Chondrocyte (in vitro differentiated cells): ENCODE measurements at regions not wholly inside any gene's neighbourhood (a gene's known extent, or its start where the extent isn't known, plus 50 kb on each side); places are given as distances from the start of the nearest gene placed in this dataset.
A peak's percentile ranks its signal among the peaks of the same experiment; 100 is the strongest.

ENCODE experiments used
- DNase-seq: peaks from one replicate; pipeline ENCODE4 v3.0.0; 2021; ENCODE audit warnings: mixed read lengths, low spot score
- H3K27ac Mint-ChIP-seq: one replicate; pipeline ENCODE4 v1.8.0; 2021; ENCODE audit warnings: mild to moderate bottlenecking, moderate library complexity, mixed read lengths; ENCODE audit not compliant: unreplicated experiment
- H3K27me3 Mint-ChIP-seq: 2 replicates; pipeline ENCODE4 v1.8.0; 2021; ENCODE audit warnings: low read depth, mixed read lengths
- H3K36me3 Mint-ChIP-seq: 2 replicates; pipeline ENCODE4 v1.8.0; 2021; ENCODE audit warnings: low read depth, mixed read lengths
- H3K4me1 Mint-ChIP-seq: 2 replicates; pipeline ENCODE4 v1.8.0; 2021; ENCODE audit warnings: low read depth, mild to moderate bottlenecking, mixed read lengths
- H3K4me3 Mint-ChIP-seq: one replicate; pipeline ENCODE4 v1.8.0; 2021; ENCODE audit warnings: mild to moderate bottlenecking, moderate library complexity, mixed read lengths; ENCODE audit not compliant: unreplicated experiment
- H3K9me3 Mint-ChIP-seq: 2 replicates; pipeline ENCODE4 v1.8.0; 2021; ENCODE audit warnings: low read depth, mixed read lengths
- TF ChIP-seq, protein P1 (sequence below): fragments of 200-600 bp; sonication (generic); IDR thresholded peaks from 2 replicates; pipeline ENCODE4 v1.5.0; 2021; ENCODE audit warnings: antibody characterized with exemption, mild to moderate bottlenecking, moderate library complexity

DNA sequence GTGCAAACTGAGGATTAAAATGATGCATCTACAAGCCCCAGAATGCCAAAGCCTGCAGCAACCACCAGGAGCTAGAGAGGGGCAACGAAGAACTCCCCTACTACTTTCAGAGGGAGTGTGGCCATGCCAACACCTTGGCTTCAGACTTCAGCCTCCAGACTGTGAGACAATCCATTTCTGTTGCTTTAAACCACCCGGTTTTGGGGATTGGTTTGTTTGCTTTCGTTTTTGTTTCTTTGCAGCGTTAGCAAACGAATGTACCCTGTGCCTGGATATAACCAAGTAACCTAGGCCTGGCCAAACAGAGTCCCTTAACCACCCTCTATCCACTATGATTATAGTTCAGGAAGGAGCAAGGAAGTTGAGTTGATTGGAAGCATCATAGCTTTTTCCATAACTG lies 171.2 kb upstream of the NCK2 start:
- no peak for DNase-seq
- Mint-ChIP-seq H3K27ac (no peak overlapping the region), H3K4me3 (no peak overlapping the region), H3K36me3 (no peaks in the 10 kb centered on the region), H3K27me3 (no peaks in the 10 kb centered on the region), H3K9me3 (no peaks in the 10 kb centered on the region), H3K4me1 (peaks cover 18% of the 10 kb centered on the region)
- TF ChIP-seq, protein P1, sequence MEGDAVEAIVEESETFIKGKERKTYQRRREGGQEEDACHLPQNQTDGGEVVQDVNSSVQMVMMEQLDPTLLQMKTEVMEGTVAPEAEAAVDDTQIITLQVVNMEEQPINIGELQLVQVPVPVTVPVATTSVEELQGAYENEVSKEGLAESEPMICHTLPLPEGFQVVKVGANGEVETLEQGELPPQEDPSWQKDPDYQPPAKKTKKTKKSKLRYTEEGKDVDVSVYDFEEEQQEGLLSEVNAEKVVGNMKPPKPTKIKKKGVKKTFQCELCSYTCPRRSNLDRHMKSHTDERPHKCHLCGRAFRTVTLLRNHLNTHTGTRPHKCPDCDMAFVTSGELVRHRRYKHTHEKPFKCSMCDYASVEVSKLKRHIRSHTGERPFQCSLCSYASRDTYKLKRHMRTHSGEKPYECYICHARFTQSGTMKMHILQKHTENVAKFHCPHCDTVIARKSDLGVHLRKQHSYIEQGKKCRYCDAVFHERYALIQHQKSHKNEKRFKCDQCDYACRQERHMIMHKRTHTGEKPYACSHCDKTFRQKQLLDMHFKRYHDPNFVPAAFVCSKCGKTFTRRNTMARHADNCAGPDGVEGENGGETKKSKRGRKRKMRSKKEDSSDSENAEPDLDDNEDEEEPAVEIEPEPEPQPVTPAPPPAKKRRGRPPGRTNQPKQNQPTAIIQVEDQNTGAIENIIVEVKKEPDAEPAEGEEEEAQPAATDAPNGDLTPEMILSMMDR = no peak

DNA sequence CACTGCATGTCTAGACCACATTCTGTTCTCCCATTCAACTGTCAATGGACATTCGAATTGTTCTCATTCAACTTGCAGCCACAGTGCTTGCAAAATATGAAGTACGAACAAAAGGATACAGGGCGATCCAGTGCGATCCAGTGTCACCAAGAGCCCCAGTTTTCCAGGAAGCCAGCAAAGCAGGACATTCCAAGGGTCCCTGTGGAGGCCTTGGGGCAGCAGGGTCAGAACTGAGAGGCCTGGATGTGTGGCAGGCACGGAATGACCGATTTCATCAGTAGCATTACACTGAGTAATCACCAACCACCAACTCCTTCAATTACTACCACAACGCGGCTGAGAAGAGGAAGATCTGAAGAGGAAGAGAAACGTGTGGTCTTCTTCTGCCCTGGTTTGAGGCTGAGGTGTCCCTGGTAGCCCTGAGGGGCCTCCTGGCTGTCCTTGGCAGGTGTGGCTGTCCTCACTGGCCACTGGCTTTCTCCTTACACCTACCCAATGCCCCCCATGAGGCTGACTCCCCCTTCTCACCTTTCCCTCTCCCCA lies 172.7 kb upstream of the FHL2 start:
- H3K27ac Mint-ChIP-seq = peak overlapping the region; percentile 22
- no peak overlapping the region for H3K4me3 Mint-ChIP-seq
- H3K36me3 Mint-ChIP-seq = no peaks in the 10 kb centered on the region
- no peaks in the 10 kb centered on the region for H3K27me3 Mint-ChIP-seq
- no peak for DNase-seq
- no peaks in the 10 kb centered on the region for H3K9me3 Mint-ChIP-seq
- H3K4me1 Mint-ChIP-seq = peaks cover 33% of the 10 kb centered on the region
- TF ChIP-seq, protein P1 = no peak

DNA sequence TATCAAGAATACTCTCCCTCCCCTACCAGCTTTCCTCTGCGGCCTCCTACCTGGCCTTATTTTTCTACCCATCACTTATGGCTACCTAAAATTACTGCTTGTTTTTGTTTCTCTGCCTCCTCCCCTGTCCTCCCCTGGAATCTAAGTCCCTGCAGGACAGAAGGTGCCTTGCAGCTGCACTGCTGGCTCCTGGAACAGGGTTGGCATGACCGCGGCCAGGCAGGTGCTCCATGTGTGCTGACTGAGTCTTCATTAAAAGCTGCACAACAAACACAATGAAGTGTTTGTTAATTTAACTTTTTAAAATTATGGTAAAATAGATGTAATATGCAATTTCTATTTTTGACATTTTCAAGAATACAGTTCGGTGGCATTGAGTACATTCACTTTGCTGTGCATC lies 171.9 kb upstream of the FHL2 start:
- no peak overlapping the region for H3K27ac Mint-ChIP-seq
- no peaks in the 10 kb centered on the region for H3K9me3 Mint-ChIP-seq
- H3K36me3 Mint-ChIP-seq = no peaks in the 10 kb centered on the region
- TF ChIP-seq, protein P1 = no peak
- no peaks in the 10 kb centered on the region for H3K27me3 Mint-ChIP-seq
- no peak for DNase-seq
- no peak overlapping the region for H3K4me3 Mint-ChIP-seq
- peaks cover 33% of the 10 kb centered on the region for H3K4me1 Mint-ChIP-seq

DNA sequence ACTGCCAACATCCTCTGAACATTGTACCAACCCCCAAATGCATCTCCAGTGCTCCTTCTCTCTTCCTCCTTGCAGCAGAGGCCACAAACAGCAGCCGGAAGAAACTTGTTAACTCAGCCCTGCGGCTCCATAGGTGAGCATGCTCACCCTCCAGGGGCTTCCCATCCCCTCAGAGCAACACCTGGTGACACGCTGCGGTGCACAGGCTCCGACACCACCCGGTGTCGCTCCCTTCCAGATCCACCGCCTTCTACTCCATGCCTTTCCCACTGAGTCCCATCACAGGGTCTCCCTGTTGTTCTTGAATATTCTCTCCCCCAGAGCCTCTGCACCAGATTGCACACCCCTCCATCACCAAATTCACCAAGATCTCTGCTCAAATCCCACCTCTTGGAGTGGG lies 171.5 kb upstream of the FHL2 start:
- Mint-ChIP-seq H3K4me3 (no peak overlapping the region), H3K9me3 (no peaks in the 10 kb centered on the region), H3K27ac (no peak overlapping the region), H3K27me3 (no peaks in the 10 kb centered on the region), H3K36me3 (no peaks in the 10 kb centered on the region), H3K4me1 (peaks cover 33% of the 10 kb centered on the region)
- no peak for DNase-seq
- TF ChIP-seq, protein P1 = no peak

DNA sequence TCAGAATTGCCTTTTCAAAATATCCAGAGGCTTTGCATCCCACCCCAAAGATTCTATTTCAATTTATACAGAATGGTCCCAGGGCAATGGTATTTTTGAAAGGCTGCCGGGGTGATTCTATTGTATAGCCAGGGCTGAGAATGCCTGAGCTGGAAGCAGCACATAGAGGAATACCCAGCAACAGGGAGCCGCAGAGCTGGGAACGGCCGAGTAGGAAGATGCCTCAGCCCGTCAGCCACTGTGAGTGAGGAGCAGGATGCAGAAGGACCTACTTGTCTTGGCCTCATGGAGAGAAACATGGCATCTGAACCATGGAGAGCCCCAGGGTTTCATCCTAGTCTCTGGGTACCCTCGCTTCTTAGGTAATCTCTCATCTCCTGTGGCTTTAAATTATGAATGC lies 170.8 kb upstream of the FHL2 start:
- no peak for DNase-seq
- H3K27ac Mint-ChIP-seq = no peak overlapping the region
- H3K36me3 Mint-ChIP-seq = no peaks in the 10 kb centered on the region
- peaks cover 33% of the 10 kb centered on the region for H3K4me1 Mint-ChIP-seq
- H3K27me3 Mint-ChIP-seq = no peaks in the 10 kb centered on the region
- no peaks in the 10 kb centered on the region for H3K9me3 Mint-ChIP-seq
- TF ChIP-seq, protein P1 = no peak
- no peak overlapping the region for H3K4me3 Mint-ChIP-seq
